ENCODE measurements at regions not wholly inside any gene's neighbourhood (a gene's known extent, or its start where the extent isn't known, plus 50 kb on each side); places are given as distances from the start of the nearest gene placed in this dataset.

DNA sequence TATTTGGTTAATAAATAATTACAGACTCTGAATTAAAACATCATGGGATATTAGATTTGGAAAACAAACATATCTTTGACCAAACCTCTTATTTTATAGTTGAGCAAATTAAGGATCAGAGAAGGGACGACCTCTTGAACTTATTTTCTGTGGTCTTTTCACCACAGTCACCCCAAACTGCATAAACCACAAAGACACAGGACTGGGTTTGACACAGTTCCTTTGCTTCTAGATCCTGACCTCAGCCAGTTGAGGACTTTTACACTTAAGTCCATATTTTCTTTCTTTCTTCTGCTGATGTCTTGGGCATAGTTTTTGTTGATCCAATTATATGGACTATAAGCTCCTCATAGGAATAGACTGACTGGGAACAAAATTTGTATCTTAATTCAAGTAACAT lies 234.0 kb upstream of the SLC14A2 start:
- intact Hi-C loops (cut with DNase I) = no loop called here
- 91 to 97% methylated on average over 1 of the region's 1 CpG for WGBS, 2 donors
- Histone ChIP-seq H3K36me3 (ENCODE audit: control insufficient read depth in 1 of 2, insufficient read depth in 2 of 2, low read length in 1 of 2) (no peaks in the 10 kb centered on the region), H3K27me3 (ENCODE audit: control insufficient read depth in 1 of 2, insufficient read depth in 2 of 2, low read length in 1 of 2) (no peaks in the 10 kb centered on the region), H3K4me1 (ENCODE audit: control insufficient read depth in 1 of 2, insufficient read depth in 2 of 2, low read length in 2 of 2) (no peaks in the 10 kb centered on the region), H3K4me3 (ENCODE audit: low read length in 2 of 2) (no peak overlapping the region), H3K9me3 (ENCODE audit: control insufficient read depth, low read length) (no peaks in the 10 kb centered on the region), H3K27ac (ENCODE audit: low read depth in 1 of 2, low read length in 2 of 2) (no peak overlapping the region)
- ATAC-seq (ENCODE audit: low FRiP score) = no peak
- DNase-seq = no peak

- H3K27ac ChIP-seq (ENCODE audit: low read depth in 1 of 2, low read length in 2 of 2) = no peak overlapping the region
- no peaks in the 10 kb centered on the region for H3K27me3 ChIP-seq (ENCODE audit: control insufficient read depth in 1 of 2, insufficient read depth in 2 of 2, low read length in 1 of 2)
- DNase-seq = no peak
- H3K9me3 ChIP-seq (ENCODE audit: control insufficient read depth, low read length) = no peaks in the 10 kb centered on the region
- ATAC-seq (ENCODE audit: low FRiP score) = no peak
- intact Hi-C loops (cut with DNase I) = no loop called here
- no peak overlapping the region for H3K4me3 ChIP-seq (ENCODE audit: low read length in 2 of 2)
- H3K36me3 ChIP-seq (ENCODE audit: control insufficient read depth in 1 of 2, insufficient read depth in 2 of 2, low read length in 1 of 2) = no peaks in the 10 kb centered on the region
- no peaks in the 10 kb centered on the region for H3K4me1 ChIP-seq (ENCODE audit: control insufficient read depth in 1 of 2, insufficient read depth in 2 of 2, low read length in 2 of 2)
- WGBS, 2 donors = 99 to 100% methylated on average over 1 of the region's 1 CpG
Measured at GRCh38 chr18:45383228-45383627, 232.0 kb upstream of the SLC14A2 start.

DNA sequence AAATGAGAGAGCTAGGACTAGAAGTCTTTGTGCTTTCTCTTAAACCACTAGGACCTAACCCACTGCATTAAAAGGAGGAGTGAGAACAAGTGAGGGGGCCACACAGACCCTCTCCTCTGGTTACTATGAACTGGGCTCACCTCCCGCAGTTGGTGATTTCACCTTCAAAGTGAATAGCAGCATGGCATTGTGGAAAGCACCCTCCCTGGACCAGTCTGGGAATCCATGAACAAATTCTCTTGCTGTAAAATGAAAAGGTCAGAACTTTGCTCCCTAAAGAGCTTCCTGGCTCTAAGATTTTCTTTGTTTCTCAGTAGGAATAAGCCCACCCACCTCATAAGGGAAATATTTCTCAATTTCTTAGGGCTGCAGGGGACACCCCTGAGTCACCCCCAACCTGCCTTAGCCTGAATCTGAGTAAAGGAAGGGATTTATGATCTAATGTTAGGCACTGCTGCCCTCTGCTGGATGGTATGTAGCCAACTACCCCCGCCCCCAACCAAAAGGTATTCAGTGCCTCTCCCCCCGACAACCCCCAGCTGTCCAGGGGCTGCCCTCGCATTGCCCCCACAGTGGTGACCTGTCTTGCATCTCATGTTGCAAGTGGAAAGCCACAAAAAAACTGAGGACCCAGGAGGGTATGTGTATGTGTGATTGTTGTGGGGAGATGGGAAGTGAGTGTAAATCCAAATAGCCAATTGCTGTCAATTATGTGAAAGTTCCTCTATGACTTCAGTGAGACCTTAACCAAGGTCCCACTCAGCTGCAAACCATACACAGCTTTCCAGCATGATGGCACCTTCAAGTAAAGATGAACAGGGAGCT lies 230.9 kb upstream of the SLC14A2 start:
- ATAC-seq (ENCODE audit: low FRiP score) = peak; percentile 58
- 37 to 40% methylated on average over 4 of the region's 4 CpGs for WGBS, 2 donors
- H3K27ac ChIP-seq (ENCODE audit: low read depth in 1 of 2, low read length in 2 of 2) = no peak overlapping the region
- H3K4me1 ChIP-seq (ENCODE audit: control insufficient read depth in 1 of 2, insufficient read depth in 2 of 2, low read length in 2 of 2) = no peaks in the 10 kb centered on the region
- H3K4me3 ChIP-seq (ENCODE audit: low read length in 2 of 2) = no peak overlapping the region
- H3K36me3 ChIP-seq (ENCODE audit: control insufficient read depth in 1 of 2, insufficient read depth in 2 of 2, low read length in 1 of 2) = no peaks in the 10 kb centered on the region
- no peaks in the 10 kb centered on the region for H3K9me3 ChIP-seq (ENCODE audit: control insufficient read depth, low read length)
- DNase-seq = peak; percentile 50 to 75
- no peaks in the 10 kb centered on the region for H3K27me3 ChIP-seq (ENCODE audit: control insufficient read depth in 1 of 2, insufficient read depth in 2 of 2, low read length in 1 of 2)
- intact Hi-C loops (cut with DNase I) = no loop called here

GRCh38 chr18:45384962-45385315 lies 230.3 kb upstream of the SLC14A2 start:
- Histone ChIP-seq H3K4me1 (ENCODE audit: control insufficient read depth in 1 of 2, insufficient read depth in 2 of 2, low read length in 2 of 2) (no peaks in the 10 kb centered on the region), H3K27me3 (ENCODE audit: control insufficient read depth in 1 of 2, insufficient read depth in 2 of 2, low read length in 1 of 2) (no peaks in the 10 kb centered on the region), H3K4me3 (ENCODE audit: low read length in 2 of 2) (no peak overlapping the region), H3K9me3 (ENCODE audit: control insufficient read depth, low read length) (no peaks in the 10 kb centered on the region), H3K27ac (ENCODE audit: low read depth in 1 of 2, low read length in 2 of 2) (no peak overlapping the region), H3K36me3 (ENCODE audit: control insufficient read depth in 1 of 2, insufficient read depth in 2 of 2, low read length in 1 of 2) (no peaks in the 10 kb centered on the region)
- DNase-seq (no peak), ATAC-seq (ENCODE audit: low FRiP score) (no peak)
- intact Hi-C loops (cut with DNase I) = no loop called here
- WGBS, 2 donors = 61 to 75% methylated on average over 9 of the region's 9 CpGs

DNA sequence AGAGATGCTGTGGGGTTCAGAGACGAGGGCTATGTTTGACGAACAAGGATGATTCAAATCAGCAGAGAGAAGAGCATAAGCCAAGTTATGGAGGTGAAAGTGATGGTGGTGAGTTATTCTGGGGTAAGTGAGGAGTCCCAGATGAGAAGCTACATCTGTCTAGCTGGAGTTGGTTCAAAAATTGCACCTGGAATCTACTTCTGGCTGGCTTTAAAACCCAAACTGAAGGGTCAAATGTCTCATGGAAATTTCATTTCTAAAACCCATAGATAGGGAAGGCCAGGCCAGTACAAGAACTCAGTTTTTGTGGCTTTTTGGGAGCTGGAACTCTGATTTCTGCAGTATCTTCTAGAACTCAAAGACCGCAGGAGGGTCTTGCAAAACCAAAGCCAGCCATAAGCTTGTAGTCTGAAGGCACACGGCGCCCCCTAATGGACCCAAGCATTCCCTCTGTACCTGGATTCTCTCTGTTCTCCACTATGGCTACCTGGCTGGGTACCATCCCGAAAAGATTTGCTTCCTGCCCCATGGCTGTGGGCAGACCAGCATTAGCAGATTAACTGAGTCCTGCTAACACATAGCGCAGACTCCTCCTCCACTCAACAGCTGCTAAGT lies 229.1 kb upstream of the SLC14A2 start:
- no peak overlapping the region for H3K27ac ChIP-seq (ENCODE audit: low read depth in 1 of 2, low read length in 2 of 2)
- H3K4me1 ChIP-seq (ENCODE audit: control insufficient read depth in 1 of 2, insufficient read depth in 2 of 2, low read length in 2 of 2) = no peaks in the 10 kb centered on the region
- no peaks in the 10 kb centered on the region for H3K27me3 ChIP-seq (ENCODE audit: control insufficient read depth in 1 of 2, insufficient read depth in 2 of 2, low read length in 1 of 2)
- DNase-seq (no peak), ATAC-seq (ENCODE audit: low FRiP score) (no peak)
- 61 to 72% methylated on average over 7 of the region's 7 CpGs for WGBS, 2 donors
- intact Hi-C loops (cut with DNase I) = no loop called here
- no peaks in the 10 kb centered on the region for H3K9me3 ChIP-seq (ENCODE audit: control insufficient read depth, low read length)
- H3K36me3 ChIP-seq (ENCODE audit: control insufficient read depth in 1 of 2, insufficient read depth in 2 of 2, low read length in 1 of 2) = no peaks in the 10 kb centered on the region
- H3K4me3 ChIP-seq (ENCODE audit: low read length in 2 of 2) = no peak overlapping the region

- ATAC-seq (ENCODE audit: low FRiP score) (no peak), DNase-seq (no peak)
- Histone ChIP-seq H3K27me3 (ENCODE audit: control insufficient read depth in 1 of 2, insufficient read depth in 2 of 2, low read length in 1 of 2) (no peaks in the 10 kb centered on the region), H3K4me1 (ENCODE audit: control insufficient read depth in 1 of 2, insufficient read depth in 2 of 2, low read length in 2 of 2) (no peaks in the 10 kb centered on the region), H3K27ac (ENCODE audit: low read depth in 1 of 2, low read length in 2 of 2) (no peak overlapping the region), H3K9me3 (ENCODE audit: control insufficient read depth, low read length) (no peaks in the 10 kb centered on the region), H3K4me3 (ENCODE audit: low read length in 2 of 2) (no peak overlapping the region), H3K36me3 (ENCODE audit: control insufficient read depth in 1 of 2, insufficient read depth in 2 of 2, low read length in 1 of 2) (no peaks in the 10 kb centered on the region)
- intact Hi-C loops (cut with DNase I) = no loop called here
- WGBS, 2 donors = 28 to 66% methylated on average over 2 of the region's 2 CpGs
Measured at GRCh38 chr18:45387229-45387628, 228.0 kb upstream of the SLC14A2 start.

- no peak for ATAC-seq (ENCODE audit: low FRiP score)
- intact Hi-C loops (cut with DNase I) = no loop called here
- 65 to 85% methylated on average over 3 of the region's 3 CpGs for WGBS, 2 donors
Measured at GRCh38 chr18:45398448-45398847, 216.8 kb upstream of the SLC14A2 start.

DNA sequence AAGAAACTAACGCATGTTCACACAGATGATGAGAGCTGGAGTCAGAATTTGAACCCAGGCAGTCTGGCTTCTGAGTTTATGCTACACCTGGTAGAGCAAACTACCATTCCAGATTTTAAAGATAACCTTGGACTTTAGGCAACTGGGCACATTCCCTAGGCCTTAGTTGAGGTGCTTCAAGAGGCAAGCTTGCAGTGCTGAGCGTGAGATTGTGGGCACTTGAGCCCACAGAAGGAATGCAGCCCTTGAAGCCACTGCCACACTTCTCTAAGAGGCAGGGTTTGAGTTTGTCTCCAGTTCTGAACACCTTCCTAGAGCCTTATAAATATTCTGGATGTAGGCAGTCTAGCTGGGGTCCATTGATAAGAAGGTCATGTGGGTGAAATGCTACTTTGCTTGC lies 216.1 kb upstream of the SLC14A2 start:
- Histone ChIP-seq H3K4me1 (ENCODE audit: control insufficient read depth in 1 of 2, insufficient read depth in 2 of 2, low read length in 2 of 2) (no peaks in the 10 kb centered on the region), H3K27me3 (ENCODE audit: control insufficient read depth in 1 of 2, insufficient read depth in 2 of 2, low read length in 1 of 2) (no peaks in the 10 kb centered on the region), H3K27ac (ENCODE audit: low read depth in 1 of 2, low read length in 2 of 2) (no peak overlapping the region), H3K9me3 (ENCODE audit: control insufficient read depth, low read length) (no peaks in the 10 kb centered on the region), H3K36me3 (ENCODE audit: control insufficient read depth in 1 of 2, insufficient read depth in 2 of 2, low read length in 1 of 2) (no peaks in the 10 kb centered on the region), H3K4me3 (ENCODE audit: low read length in 2 of 2) (no peak overlapping the region)
- 85 to 89% methylated on average over 2 of the region's 2 CpGs for WGBS, 2 donors
- no peak for ATAC-seq (ENCODE audit: low FRiP score)
- intact Hi-C loops (cut with DNase I) = no loop called here
- no peak for DNase-seq

More at GRCh38 chr18:45398448-45398847, 216.8 kb upstream of the SLC14A2 start:
- no peaks in the 10 kb centered on the region for H3K9me3 ChIP-seq (ENCODE audit: control insufficient read depth, low read length)
- H3K27ac ChIP-seq (ENCODE audit: low read depth in 1 of 2, low read length in 2 of 2) = no peak overlapping the region
- DNase-seq = no peak
- H3K4me3 ChIP-seq (ENCODE audit: low read length in 2 of 2) = no peak overlapping the region
- no peaks in the 10 kb centered on the region for H3K36me3 ChIP-seq (ENCODE audit: control insufficient read depth in 1 of 2, insufficient read depth in 2 of 2, low read length in 1 of 2)
- no peaks in the 10 kb centered on the region for H3K4me1 ChIP-seq (ENCODE audit: control insufficient read depth in 1 of 2, insufficient read depth in 2 of 2, low read length in 2 of 2)
- H3K27me3 ChIP-seq (ENCODE audit: control insufficient read depth in 1 of 2, insufficient read depth in 2 of 2, low read length in 1 of 2) = no peaks in the 10 kb centered on the region

DNA sequence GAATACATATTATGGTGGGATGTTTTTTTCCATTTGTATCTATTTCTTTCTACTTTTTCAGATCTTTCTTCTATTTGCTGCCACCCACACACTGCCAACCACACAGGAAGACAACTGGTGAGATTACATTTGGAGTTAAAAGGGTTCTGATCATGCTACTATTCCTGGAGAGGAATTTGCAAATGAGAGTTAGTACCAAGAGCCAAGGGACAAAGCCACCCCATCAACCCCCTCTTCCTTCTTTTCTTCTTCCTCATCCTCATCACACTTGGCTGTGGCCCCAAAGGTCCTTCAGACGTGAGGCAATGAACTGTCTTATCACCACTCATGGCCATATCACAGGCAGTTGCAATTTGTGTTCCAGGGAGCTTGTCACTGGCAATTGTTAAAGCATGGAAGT lies 215.6 kb upstream of the SLC14A2 start:
- Histone ChIP-seq H3K36me3 (ENCODE audit: control insufficient read depth in 1 of 2, insufficient read depth in 2 of 2, low read length in 1 of 2) (no peaks in the 10 kb centered on the region), H3K4me3 (ENCODE audit: low read length in 2 of 2) (no peak overlapping the region), H3K4me1 (ENCODE audit: control insufficient read depth in 1 of 2, insufficient read depth in 2 of 2, low read length in 2 of 2) (no peaks in the 10 kb centered on the region), H3K9me3 (ENCODE audit: control insufficient read depth, low read length) (no peaks in the 10 kb centered on the region), H3K27me3 (ENCODE audit: control insufficient read depth in 1 of 2, insufficient read depth in 2 of 2, low read length in 1 of 2) (no peaks in the 10 kb centered on the region), H3K27ac (ENCODE audit: low read depth in 1 of 2, low read length in 2 of 2) (no peak overlapping the region)
- DNase-seq = no peak
- no peak for ATAC-seq (ENCODE audit: low FRiP score)
- intact Hi-C loops (cut with DNase I) = no loop called here
- 11 to 27% methylated on average over 1 of the region's 1 CpG for WGBS, 2 donors

All from aorta (tissue), 5 donors.